Ascending aorta (tissue), 2 donors: ENCODE measurements at regions not wholly inside any gene's neighbourhood (a gene's known extent, or its start where the extent isn't known, plus 50 kb on each side); places are given as distances from the start of the nearest gene placed in this dataset.

Experiments used
- DNase-seq, 2 donors: peaks; one replicate each; pipeline ENCODE4 v3.0.0-alpha.2; 2019; ENCODE audit warnings: low spot score in 2 of 2
- H3K27ac ChIP-seq, 2 donors: fragments of 200-600 bp; sonication (generic); one replicate each; pipeline ENCODE4 v1.5.1; 2016 to 2017; ENCODE audit warnings: mild to moderate bottlenecking in 1 of 2
- H3K27me3 ChIP-seq: fragments of 200-600 bp; sonication (generic); one replicate; pipeline ENCODE4 v1.5.1; 2017
- H3K36me3 ChIP-seq, 2 donors: fragments of 200-600 bp; sonication (generic); one replicate each; pipeline ENCODE4 v1.5.1; 2016
- H3K4me1 ChIP-seq, 2 donors: fragments of 200-600 bp; sonication (generic); one replicate each; pipeline ENCODE4 v1.5.1; 2016 to 2017; ENCODE audit warnings: mild to moderate bottlenecking in 1 of 2
- H3K4me3 ChIP-seq, 2 donors: fragments of 200-600 bp; sonication (generic); one replicate each; pipeline ENCODE4 v1.5.1; 2016 to 2017; ENCODE audit warnings: mild to moderate bottlenecking in 1 of 2
- H3K9me3 ChIP-seq, 2 donors: fragments of 200-600 bp; sonication (generic); one replicate each; pipeline ENCODE4 v1.5.1; 2016
- CTCF ChIP-seq, 3 experiments: fragments of 200-600 bp in 2 of 3; fragments of 450-650 bp in 1 of 3; sonication (generic) in 2 of 3; IDR thresholded peaks; one replicate each; pipeline ENCODE4 v1.5.1; 2016 to 2019; ENCODE audit warnings: antibody characterized with exemption in 3 of 3, mild to moderate bottlenecking in 1 of 3, moderate library complexity in 1 of 3
- intact Hi-C: fragments of 100-400 bp; cut with DNase I; formaldehyde crosslinking; loops from one replicate; pipeline ENCODE4 v1.15.1; 2023

GRCh38 chr6:6823568-6824224, 235.2 kb downstream of the LY86 start:
- TF ChIP-seq CTCF (IDR thresholded peaks at IDR 0.05): no peak
- no peaks in the 10 kb centered on the region for H3K27me3 ChIP-seq
- no peak overlapping the region for H3K4me3 ChIP-seq
- DNase-seq: no peak
- intact Hi-C loops: no loop called here
- no peaks in the 10 kb centered on the region for H3K9me3 ChIP-seq
- no peaks in the 10 kb centered on the region for H3K4me1 ChIP-seq
- H3K36me3 ChIP-seq: no peaks in the 10 kb centered on the region
- H3K27ac ChIP-seq: no peak overlapping the region

- Histone ChIP-seq H3K9me3 (no peaks in the 10 kb centered on the region), H3K27me3 (no peaks in the 10 kb centered on the region), H3K27ac (no peak overlapping the region), H3K4me1 (no peaks in the 10 kb centered on the region), H3K36me3 (no peaks in the 10 kb centered on the region), H3K4me3 (no peak overlapping the region)
- no peak for TF ChIP-seq CTCF (IDR thresholded peaks at IDR 0.05)
- no peak for DNase-seq
- intact Hi-C loops: no loop called here
Observed at GRCh38 chr6:6824381-6824780, 235.9 kb downstream of the LY86 start.

- H3K36me3 ChIP-seq: no peaks in the 10 kb centered on the region
- no peak for DNase-seq
- H3K27me3 ChIP-seq: no peaks in the 10 kb centered on the region
- TF ChIP-seq CTCF (IDR thresholded peaks at IDR 0.05): no peak
- H3K9me3 ChIP-seq: no peaks in the 10 kb centered on the region
- no peak overlapping the region for H3K4me3 ChIP-seq
- H3K27ac ChIP-seq: no peak overlapping the region
- no peaks in the 10 kb centered on the region for H3K4me1 ChIP-seq
- intact Hi-C loops: no loop called here
Observed at GRCh38 chr6:6825193-6825784, 236.8 kb downstream of the LY86 start.

- DNase-seq: no peak
- Histone ChIP-seq H3K27ac (no peak overlapping the region), H3K4me3 (no peak overlapping the region)
Observed at GRCh38 chr6:6826095-6826901, 237.8 kb downstream of the LY86 start.

GRCh38 chr6:6826961-6827360, 238.4 kb downstream of the LY86 start:
- no peaks in the 10 kb centered on the region for H3K4me1 ChIP-seq
- H3K27me3 ChIP-seq: no peaks in the 10 kb centered on the region
- no peak for TF ChIP-seq CTCF (IDR thresholded peaks at IDR 0.05)
- no peak overlapping the region for H3K4me3 ChIP-seq
- no peak for DNase-seq
- intact Hi-C loops: no loop called here
- no peaks in the 10 kb centered on the region for H3K9me3 ChIP-seq
- no peak overlapping the region for H3K27ac ChIP-seq
- H3K36me3 ChIP-seq: no peaks in the 10 kb centered on the region

More at GRCh38 chr6:6826095-6826901, 237.8 kb downstream of the LY86 start:
- TF ChIP-seq CTCF (IDR thresholded peaks at IDR 0.05): no peak
- no peaks in the 10 kb centered on the region for H3K36me3 ChIP-seq
- H3K9me3 ChIP-seq: no peaks in the 10 kb centered on the region
- no peaks in the 10 kb centered on the region for H3K27me3 ChIP-seq
- intact Hi-C loops: no loop called here
- no peaks in the 10 kb centered on the region for H3K4me1 ChIP-seq
